Dermis microvascular lymphatic vessel endothelial cell (primary cell): ENCODE measurements at regions not wholly inside any gene's neighbourhood (a gene's known extent, or its start where the extent isn't known, plus 50 kb on each side); places are given as distances from the start of the nearest gene placed in this dataset.

Source experiments
- DNase-seq, 2 donors: peaks; one replicate each; pipeline versions ENCODE4 v3.0.0 to v3.0.0-alpha.2; 2010; ENCODE audit warnings: low read depth in 2 of 2

- DNase-seq: no peak
Measured at GRCh38 chr13:21960108-21960507, 289.2 kb downstream of the FGF9 start.

GRCh38 chr13:21964686-21965085 is 293.8 kb downstream of the FGF9 start:
- no peak for DNase-seq

- no peak for DNase-seq
Measured at GRCh38 chr13:21965095-21965494, 294.2 kb downstream of the FGF9 start.

GRCh38 chr13:21966014-21966413 is 295.1 kb downstream of the FGF9 start:
- no peak for DNase-seq

GRCh38 chr13:21967871-21968270 is 297.0 kb downstream of the FGF9 start:
- no peak for DNase-seq

GRCh38 chr13:21970172-21970571 is 299.3 kb downstream of the FGF9 start:
- DNase-seq: no peak

GRCh38 chr13:21970918-21971317 is 300.0 kb downstream of the FGF9 start:
- no peak for DNase-seq

- DNase-seq: no peak
Measured at GRCh38 chr13:21971662-21972621, 301.1 kb downstream of the FGF9 start.

GRCh38 chr13:21973437-21974125 is 302.7 kb downstream of the FGF9 start:
- no peak for DNase-seq

- no peak for DNase-seq
Measured at GRCh38 chr13:21974741-21975140, 303.9 kb downstream of the FGF9 start.

- no peak for DNase-seq
Measured at GRCh38 chr13:21976159-21976558, 305.3 kb downstream of the FGF9 start.

GRCh38 chr13:21979161-21979806 is 308.4 kb downstream of the FGF9 start:
- DNase-seq: no peak

- DNase-seq: no peak
Measured at GRCh38 chr13:21980049-21980448, 309.2 kb downstream of the FGF9 start.

GRCh38 chr13:21984156-21984555 is 313.3 kb downstream of the FGF9 start:
- DNase-seq: no peak

GRCh38 chr13:21986602-21987001 is 315.7 kb downstream of the FGF9 start:
- no peak for DNase-seq

- DNase-seq: no peak
Measured at GRCh38 chr13:21987793-21988192, 316.9 kb downstream of the FGF9 start.

GRCh38 chr13:21988624-21989023 is 317.8 kb downstream of the FGF9 start:
- no peak for DNase-seq

- DNase-seq: no peak
Measured at GRCh38 chr13:21996049-21996448, 325.2 kb downstream of the FGF9 start.

- no peak for DNase-seq
Measured at GRCh38 chr13:21997726-21998125, 326.9 kb downstream of the FGF9 start.

- no peak for DNase-seq
Measured at GRCh38 chr13:21998279-21998990, 327.6 kb downstream of the FGF9 start.

GRCh38 chr13:21999666-22000065 is 328.8 kb downstream of the FGF9 start:
- no peak for DNase-seq

GRCh38 chr13:22000191-22000590 is 329.3 kb downstream of the FGF9 start:
- no peak for DNase-seq
